Loucy (cell line): ENCODE measurements at regions not wholly inside any gene's neighbourhood (a gene's known extent, or its start where the extent isn't known, plus 50 kb on each side); places are given as distances from the start of the nearest gene placed in this dataset.
A peak's percentile ranks its signal among the peaks of the same experiment; 100 is the strongest.

ENCODE experiments used
- H2AFZ ChIP-seq: fragments of 200-600 bp; sonication (generic); 2 replicates; pipeline ENCODE4 v1.6.0; 2016; ENCODE audit warnings: antibody characterized with exemption, mild to moderate bottlenecking, low read length, moderate library complexity
- H3F3A ChIP-seq: fragments of 200-600 bp; 2 replicates; pipeline ENCODE4 v1.6.0; 2016; ENCODE audit warnings: antibody characterized with exemption, low read depth, mild to moderate bottlenecking
- H3K27me3 ChIP-seq: fragments of 200-600 bp; sonication (generic); 2 replicates; pipeline ENCODE4 v1.6.1; 2014; ENCODE audit warnings: low read length, mild to moderate bottlenecking; ENCODE audit not compliant: insufficient read depth, poor library complexity, severe bottlenecking
- H3K36me3 ChIP-seq: fragments of 200-600 bp; sonication (generic); 2 replicates; pipeline ENCODE4 v1.6.1; 2016; ENCODE audit warnings: low read length; ENCODE audit not compliant: insufficient read depth
- H3K4me1 ChIP-seq: fragments of 200-600 bp; sonication (generic); 2 replicates; pipeline ENCODE4 v1.5.1; 2014; ENCODE audit warnings: low read length, mild to moderate bottlenecking; ENCODE audit not compliant: insufficient read depth, poor library complexity, severe bottlenecking
- H3K4me2 ChIP-seq: fragments of 200-600 bp; sonication (generic); 2 replicates; pipeline ENCODE4 v1.6.0; 2014; ENCODE audit warnings: antibody characterized with exemption, low read length, low read depth, mild to moderate bottlenecking; ENCODE audit not compliant: poor library complexity, severe bottlenecking
- H3K4me3 ChIP-seq: fragments of 200-600 bp; sonication (generic); 2 replicates; pipeline ENCODE4 v1.5.1; 2014; ENCODE audit warnings: low read length, mild to moderate bottlenecking, mixed read lengths; ENCODE audit not compliant: poor library complexity, severe bottlenecking
- H3K79me2 ChIP-seq: fragments of 200-600 bp; sonication (generic); 2 replicates; pipeline ENCODE4 v1.6.1; 2014; ENCODE audit warnings: low read length; ENCODE audit not compliant: insufficient read depth
- H3K9ac ChIP-seq: fragments of 200-600 bp; sonication (generic); 2 replicates; pipeline ENCODE4 v1.6.0; 2014; ENCODE audit warnings: mild to moderate bottlenecking, low read depth, low read length, moderate library complexity; ENCODE audit not compliant: poor library complexity, severe bottlenecking
- H3K9me2 ChIP-seq: fragments of 200-600 bp; sonication (generic); replicated peaks from 2 replicates; pipeline ENCODE4 v1.6.1; 2016; ENCODE audit warnings: low read depth, low read length, mixed read lengths
- H3K9me3 ChIP-seq: fragments of 200-600 bp; sonication (generic); 2 replicates; pipeline ENCODE4 v1.6.1; 2014; ENCODE audit warnings: mild to moderate bottlenecking, antibody characterized with exemption, low read length, low read depth; ENCODE audit not compliant: insufficient read depth
- H4K20me1 ChIP-seq: fragments of 200-600 bp; sonication (generic); 2 replicates; pipeline ENCODE4 v1.6.0; 2014; ENCODE audit warnings: antibody characterized with exemption, low read length, mild to moderate bottlenecking; ENCODE audit not compliant: insufficient read depth, poor library complexity, severe bottlenecking
- CTCF ChIP-seq: fragments of 200-600 bp; sonication (generic); conservative IDR thresholded peaks from 2 replicates; pipeline ENCODE4 v1.5.1; 2014; ENCODE audit warnings: mild to moderate bottlenecking, antibody characterized with exemption, low read length
- EZH2phosphoT487 ChIP-seq: fragments of 200-600 bp; IDR thresholded peaks from 2 replicates; pipeline ENCODE4 v1.6.1; 2018; ENCODE audit warnings: antibody characterized with exemption, mild to moderate bottlenecking, moderate library complexity, borderline replicate concordance

- no peak overlapping the region for H3K9ac ChIP-seq
- no peaks in the 10 kb centered on the region for H3K9me3 ChIP-seq
- no peaks in the 10 kb centered on the region for H3K36me3 ChIP-seq
- TF ChIP-seq CTCF, result no peak
- TF ChIP-seq EZH2phosphoT487, result no peak
- no peak overlapping the region for H3K4me2 ChIP-seq
- no peaks in the 10 kb centered on the region for H3F3A ChIP-seq
- no peaks in the 10 kb centered on the region for H3K9me2 ChIP-seq
- no peak overlapping the region for H3K4me3 ChIP-seq
- H4K20me1 ChIP-seq, result no peaks in the 10 kb centered on the region
- no peak overlapping the region for H2AFZ ChIP-seq
- no peaks in the 10 kb centered on the region for H3K27me3 ChIP-seq
- H3K4me1 ChIP-seq, result no peaks in the 10 kb centered on the region
- no peaks in the 10 kb centered on the region for H3K79me2 ChIP-seq
Measured at GRCh38 chr1:186609183-186609582, 71.0 kb downstream of the PTGS2 start.

GRCh38 chr1:186605762-186606350 is 74.4 kb downstream of the PTGS2 start:
- TF ChIP-seq EZH2phosphoT487 (no peak), CTCF (peak; percentile 97)
- no peaks in the 10 kb centered on the region for H3K36me3 ChIP-seq
- no peaks in the 10 kb centered on the region for H3K27me3 ChIP-seq
- no peaks in the 10 kb centered on the region for H3K4me1 ChIP-seq
- H3K9ac ChIP-seq, result no peak overlapping the region
- H4K20me1 ChIP-seq, result no peaks in the 10 kb centered on the region
- H3K9me3 ChIP-seq, result no peaks in the 10 kb centered on the region
- no peak overlapping the region for H3K4me3 ChIP-seq
- peak overlapping the region; percentile 60 for H2AFZ ChIP-seq
- no peaks in the 10 kb centered on the region for H3K9me2 ChIP-seq
- no peaks in the 10 kb centered on the region for H3K79me2 ChIP-seq
- no peaks in the 10 kb centered on the region for H3F3A ChIP-seq
- no peak overlapping the region for H3K4me2 ChIP-seq

GRCh38 chr1:186595969-186596368 is 84.3 kb downstream of the PTGS2 start:
- H3F3A ChIP-seq, result no peaks in the 10 kb centered on the region
- no peak overlapping the region for H3K9ac ChIP-seq
- H3K4me1 ChIP-seq, result no peaks in the 10 kb centered on the region
- no peaks in the 10 kb centered on the region for H3K9me2 ChIP-seq
- H3K27me3 ChIP-seq, result no peaks in the 10 kb centered on the region
- no peaks in the 10 kb centered on the region for H3K79me2 ChIP-seq
- H3K4me2 ChIP-seq, result no peak overlapping the region
- no peaks in the 10 kb centered on the region for H4K20me1 ChIP-seq
- H3K36me3 ChIP-seq, result no peaks in the 10 kb centered on the region
- H3K9me3 ChIP-seq, result no peaks in the 10 kb centered on the region
- H3K4me3 ChIP-seq, result no peak overlapping the region
- no peak for TF ChIP-seq CTCF
- no peak for TF ChIP-seq EZH2phosphoT487
- H2AFZ ChIP-seq, result no peak overlapping the region
